ENCODE measurements at regions not wholly inside any gene's neighbourhood (a gene's known extent, or its start where the extent isn't known, plus 50 kb on each side); places are given as distances from the start of the nearest gene placed in this dataset.

- Histone ChIP-seq H3K36me3 (ENCODE audit: low read depth, low read length) (no peaks in the 10 kb centered on the region), H3F3A (ENCODE audit: low read length, unreplicated experiment) (no peaks in the 10 kb centered on the region), H3K27me3 (ENCODE audit: low read length) (peaks cover 5% of the 10 kb centered on the region; the same call in 1 of the 2 replicates), H3K9me2 (replicated peaks; ENCODE audit: low read length) (no peaks in the 10 kb centered on the region), H3K27ac (ENCODE audit: low read length) (no peak overlapping the region), H3K79me2 (ENCODE audit: low read length) (no peaks in the 10 kb centered on the region), H3K4me2 (ENCODE audit: low read length) (no peak overlapping the region), H3K9me3 (ENCODE audit: low read length) (no peaks in the 10 kb centered on the region), H3K4me3 (ENCODE audit: low read length) (no peak overlapping the region), H4K20me1 (ENCODE audit: low read length) (no peaks in the 10 kb centered on the region), H2AFZ (ENCODE audit: low read length) (no peak overlapping the region), H3K9ac (ENCODE audit: low read length) (no peak overlapping the region), H3K4me1 (ENCODE audit: insufficient read depth, low read length) (no peaks in the 10 kb centered on the region)
- no TSS peak for BruUV-seq (replicated peaks)
- CTCF ChIA-PET: no interaction called here
- TF ChIP-seq CTCF (conservative IDR thresholded peaks at IDR 0.05; ENCODE audit: low read depth, low read length): no peak
- no peak for TF ChIP-seq EZH2 (IDR thresholded peaks at IDR 0.05; ENCODE audit: low read length, unreplicated experiment)
- no peak for ATAC-seq
- intact Hi-C loops (cut with micrococcal nuclease): no loop called here
- no peak for DNase-seq
- POLR2A ChIA-PET (ENCODE audit: unreplicated experiment): no interaction called here
These were observed 347.3 kb upstream of the IRX2 start for GRCh38 chr5:3098821-3099220.

DNA sequence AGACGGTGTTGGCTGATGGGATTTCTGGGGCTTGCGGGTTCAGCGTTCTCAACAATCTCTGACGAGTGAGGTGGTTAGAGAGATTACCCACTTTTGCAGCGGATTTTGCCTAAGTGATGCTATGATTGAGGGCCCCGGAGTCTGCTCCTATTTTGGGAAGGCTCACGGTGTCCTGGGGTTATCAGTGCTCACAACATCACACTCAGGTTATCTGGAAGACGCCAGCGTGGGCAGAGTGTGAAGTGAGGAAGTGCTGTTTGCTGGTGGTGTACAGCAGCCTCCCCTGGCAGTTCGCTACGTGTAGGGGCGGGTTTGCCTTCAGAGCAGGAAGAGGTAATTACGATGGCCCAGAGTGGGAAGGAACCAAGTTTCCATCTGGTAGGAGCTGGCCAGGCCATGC lies 341.2 kb upstream of the IRX2 start:
- Histone ChIP-seq H3K4me1 (ENCODE audit: insufficient read depth, low read length) (no peaks in the 10 kb centered on the region), H3K9me2 (replicated peaks; ENCODE audit: low read length) (no peaks in the 10 kb centered on the region), H3K79me2 (ENCODE audit: low read length) (no peaks in the 10 kb centered on the region), H3K36me3 (ENCODE audit: low read depth, low read length) (no peaks in the 10 kb centered on the region), H4K20me1 (ENCODE audit: low read length) (no peaks in the 10 kb centered on the region), H3K4me3 (ENCODE audit: low read length) (no peak overlapping the region), H3K27me3 (ENCODE audit: low read length) (0 out of 2 replicates have a peak, but pooled peaks cover 4% of the 10 kb centered on the region), H3K27ac (ENCODE audit: low read length) (no peak overlapping the region), H3K9me3 (ENCODE audit: low read length) (no peaks in the 10 kb centered on the region), H3F3A (ENCODE audit: low read length, unreplicated experiment) (no peaks in the 10 kb centered on the region), H3K9ac (ENCODE audit: low read length) (no peak overlapping the region), H3K4me2 (ENCODE audit: low read length) (no peak overlapping the region), H2AFZ (ENCODE audit: low read length) (no peak overlapping the region)
- no TSS peak for BruUV-seq (replicated peaks)
- ATAC-seq: no peak
- DNase-seq: no peak
- ChIA-PET CTCF (no interaction called here), POLR2A (ENCODE audit: unreplicated experiment) (no interaction called here)
- TF ChIP-seq EZH2 (IDR thresholded peaks at IDR 0.05; ENCODE audit: low read length, unreplicated experiment): no peak
- TF ChIP-seq EZH2phosphoT487 (IDR thresholded peaks at IDR 0.05; ENCODE audit: borderline replicate concordance, low read length): no peak
- TF ChIP-seq CTCF (conservative IDR thresholded peaks at IDR 0.05; ENCODE audit: low read depth, low read length): no peak
- intact Hi-C loops (cut with micrococcal nuclease): no loop called here

- no TSS peak for BruUV-seq (replicated peaks)
These were observed 340.7 kb upstream of the IRX2 start for GRCh38 chr5:3092211-3092610.

More at GRCh38 chr5:3092211-3092610, 340.7 kb upstream of the IRX2 start:
- Histone ChIP-seq H2AFZ (ENCODE audit: low read length) (no peak overlapping the region), H3F3A (ENCODE audit: low read length, unreplicated experiment) (no peaks in the 10 kb centered on the region), H3K9ac (ENCODE audit: low read length) (no peak overlapping the region), H4K20me1 (ENCODE audit: low read length) (no peaks in the 10 kb centered on the region), H3K4me3 (ENCODE audit: low read length) (no peak overlapping the region), H3K4me1 (ENCODE audit: insufficient read depth, low read length) (no peaks in the 10 kb centered on the region), H3K27ac (ENCODE audit: low read length) (no peak overlapping the region), H3K27me3 (ENCODE audit: low read length) (no peaks in the 10 kb centered on the region), H3K9me2 (replicated peaks; ENCODE audit: low read length) (no peaks in the 10 kb centered on the region), H3K79me2 (ENCODE audit: low read length) (no peaks in the 10 kb centered on the region), H3K36me3 (ENCODE audit: low read depth, low read length) (no peaks in the 10 kb centered on the region), H3K4me2 (ENCODE audit: low read length) (no peak overlapping the region), H3K9me3 (ENCODE audit: low read length) (no peaks in the 10 kb centered on the region)
- CTCF ChIA-PET: no interaction called here
- POLR2A ChIA-PET (ENCODE audit: unreplicated experiment): no interaction called here
- TF ChIP-seq EZH2phosphoT487 (IDR thresholded peaks at IDR 0.05; ENCODE audit: borderline replicate concordance, low read length) (no peak), CTCF (conservative IDR thresholded peaks at IDR 0.05; ENCODE audit: low read depth, low read length) (no peak), EZH2 (IDR thresholded peaks at IDR 0.05; ENCODE audit: low read length, unreplicated experiment) (no peak)
- DNase-seq (no peak), ATAC-seq (no peak)
- intact Hi-C loops (cut with micrococcal nuclease): no loop called here
